ENCODE measurements at regions not wholly inside any gene's neighbourhood (a gene's known extent, or its start where the extent isn't known, plus 50 kb on each side); places are given as distances from the start of the nearest gene placed in this dataset.

GRCh38 chr17:64767269-64767997 lies 105.3 kb upstream of the SMURF2 start:
- no peak for TF ChIP-seq CTCF (IDR thresholded peaks at IDR 0.05; ENCODE audit: extremely low read depth, insufficient read depth, missing control alignments)
- in situ Hi-C loops (cut with MboI; ENCODE audit: low pct_unique_long_range_greater_than_20kb, low sequenced_read_pairs, unreplicated experiment) = no loop called here
- no peak for DNase-seq (ENCODE audit: low spot score)

DNA sequence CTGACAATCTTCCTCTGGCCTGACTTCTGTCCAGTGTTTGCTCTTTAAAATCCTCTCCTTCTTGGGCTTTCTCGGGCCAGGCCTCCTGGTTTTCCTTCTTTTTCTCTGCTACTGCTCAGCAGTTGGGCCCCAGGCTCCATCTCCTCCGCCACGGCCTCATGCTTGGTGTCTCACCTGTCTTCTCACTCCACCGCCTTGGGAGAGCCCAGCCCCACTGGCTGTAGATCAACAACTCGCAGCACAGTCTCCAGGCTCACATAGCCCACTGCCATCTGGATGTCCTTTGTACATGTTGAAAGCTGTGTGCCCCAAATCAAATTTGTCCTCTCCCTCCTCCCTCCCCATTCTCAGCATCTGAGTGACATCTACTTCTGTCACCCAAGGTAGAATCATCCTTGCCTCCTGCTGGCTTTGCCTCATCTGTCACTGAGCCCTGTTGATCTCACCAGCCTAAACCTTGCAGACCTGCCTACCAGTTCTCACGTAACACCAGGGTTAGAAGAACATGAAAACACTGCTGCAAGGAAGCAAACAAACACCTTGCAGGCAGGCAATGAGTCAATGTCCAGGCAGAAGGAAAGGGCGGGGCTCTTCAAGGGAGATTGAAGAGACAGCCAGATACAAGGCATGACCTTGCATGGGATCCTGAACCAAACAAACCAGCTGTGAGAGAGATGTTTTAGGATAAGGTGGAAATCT lies 103.2 kb upstream of the SMURF2 start:
- no peak for TF ChIP-seq CTCF (IDR thresholded peaks at IDR 0.05; ENCODE audit: extremely low read depth, insufficient read depth, missing control alignments)
- in situ Hi-C loops (cut with MboI; ENCODE audit: low pct_unique_long_range_greater_than_20kb, low sequenced_read_pairs, unreplicated experiment) = no loop called here
- no peak for DNase-seq (ENCODE audit: low spot score)

DNA sequence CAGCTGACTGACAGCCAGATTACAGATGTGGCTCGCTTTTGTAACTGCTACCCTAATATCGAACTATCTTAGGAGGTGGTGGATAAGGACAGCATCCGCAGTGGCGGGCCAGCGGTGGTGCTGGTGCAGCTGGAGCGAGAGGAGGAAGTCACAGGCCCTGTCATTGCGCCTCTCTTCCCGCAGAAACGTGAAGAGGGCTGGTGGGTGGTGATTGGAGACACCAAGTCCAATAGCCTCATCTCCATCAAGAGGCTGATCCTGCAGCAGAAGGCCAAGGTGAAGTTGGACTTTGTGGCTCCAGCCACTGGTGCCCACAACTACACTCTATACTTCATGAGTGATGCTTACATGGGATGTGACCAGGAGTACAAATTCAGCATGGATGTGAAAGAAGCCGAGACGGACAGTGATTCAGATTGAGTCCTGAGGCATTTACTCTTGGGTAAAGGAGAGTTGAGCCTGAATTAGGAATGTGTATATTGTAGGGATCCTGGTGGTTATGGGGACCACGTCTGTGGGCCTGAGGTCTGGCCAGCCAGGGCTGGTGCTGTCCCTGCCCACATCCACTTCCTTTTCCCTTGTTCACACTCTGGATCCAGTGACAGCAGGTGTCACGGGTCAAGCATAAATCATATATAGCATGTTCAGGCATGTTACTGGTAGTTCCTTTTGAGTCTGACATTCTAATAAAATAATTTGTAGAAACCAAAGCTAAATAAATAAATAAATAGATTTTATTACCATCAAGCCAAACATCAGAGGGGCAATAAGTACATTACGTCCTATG lies 89.0 kb upstream of the SMURF2 start:
- no peak for TF ChIP-seq CTCF (IDR thresholded peaks at IDR 0.05; ENCODE audit: extremely low read depth, insufficient read depth, missing control alignments)
- in situ Hi-C loops (cut with MboI; ENCODE audit: low pct_unique_long_range_greater_than_20kb, low sequenced_read_pairs, unreplicated experiment) = no loop called here
- no peak for DNase-seq (ENCODE audit: low spot score)

DNA sequence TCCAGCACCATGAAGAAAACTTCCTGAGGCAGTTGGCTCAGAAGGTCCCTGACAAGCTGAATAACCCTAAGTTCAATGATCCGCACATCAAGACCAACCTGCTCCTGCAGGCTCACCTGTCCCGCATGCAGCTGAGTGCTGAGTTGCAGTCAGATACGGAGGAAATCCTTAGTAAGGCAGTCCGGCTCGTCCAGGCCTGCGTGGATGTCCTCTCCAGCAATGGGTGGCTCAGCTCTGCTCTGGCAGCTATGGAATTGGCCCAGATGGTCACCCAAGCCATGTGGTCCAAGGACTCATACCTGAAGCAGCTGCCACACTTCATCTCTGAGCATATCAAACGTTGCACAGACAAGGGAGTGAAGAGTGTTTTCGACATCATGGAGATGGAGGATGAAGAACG lies 88.4 kb upstream of the SMURF2 start:
- no peak for TF ChIP-seq CTCF (IDR thresholded peaks at IDR 0.05; ENCODE audit: extremely low read depth, insufficient read depth, missing control alignments)
- DNase-seq (ENCODE audit: low spot score) = no peak
- in situ Hi-C loops (cut with MboI; ENCODE audit: low pct_unique_long_range_greater_than_20kb, low sequenced_read_pairs, unreplicated experiment) = no loop called here

DNA sequence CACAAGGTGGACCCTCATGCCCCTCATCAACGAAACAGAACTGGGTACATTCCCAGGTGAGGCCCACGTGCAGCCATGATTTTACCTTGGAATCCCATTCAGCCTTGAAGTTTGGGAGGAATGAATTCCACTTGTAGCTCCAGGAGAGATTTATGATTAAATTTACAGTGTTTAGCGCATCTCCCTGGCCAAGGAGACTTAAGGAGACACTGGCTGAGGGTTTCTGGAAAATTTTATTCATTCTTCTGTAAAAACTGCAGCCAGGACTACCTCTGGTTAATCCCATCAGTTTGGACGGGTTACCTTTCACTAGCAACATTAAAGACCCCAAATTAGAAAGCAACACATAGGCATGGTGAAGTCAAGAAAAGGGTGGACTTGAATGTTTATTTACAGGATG lies 87.2 kb upstream of the SMURF2 start:
- no peak for DNase-seq (ENCODE audit: low spot score)
- in situ Hi-C loops (cut with MboI; ENCODE audit: low pct_unique_long_range_greater_than_20kb, low sequenced_read_pairs, unreplicated experiment) = no loop called here
- TF ChIP-seq CTCF (IDR thresholded peaks at IDR 0.05; ENCODE audit: extremely low read depth, insufficient read depth, missing control alignments) = no peak

- in situ Hi-C loops (cut with MboI; ENCODE audit: low pct_unique_long_range_greater_than_20kb, low sequenced_read_pairs, unreplicated experiment) = no loop called here
- no peak for DNase-seq (ENCODE audit: low spot score)
- no peak for TF ChIP-seq CTCF (IDR thresholded peaks at IDR 0.05; ENCODE audit: extremely low read depth, insufficient read depth, missing control alignments)
These were observed 85.9 kb upstream of the SMURF2 start for GRCh38 chr17:64747938-64748540.

All from GM13977 (cell line).